ENCODE measurements at regions not wholly inside any gene's neighbourhood (a gene's known extent, or its start where the extent isn't known, plus 50 kb on each side); places are given as distances from the start of the nearest gene placed in this dataset.
"Not testable (repeated sequence)": the region's sequence is repeated elsewhere in the genome, so short reads cannot be mapped to it uniquely, and the experiment has no call there.

- no peak overlapping the region for H3K4me3 ChIP-seq (ENCODE audit: low read depth, low read length)
Observed at GRCh38 chr6:144897441-144897921, 612.3 kb downstream of the UTRN start.

GRCh38 chr6:144898052-144898689 is 613.0 kb downstream of the UTRN start:
- no peak overlapping the region for H3K4me3 ChIP-seq (ENCODE audit: low read depth, low read length)

DNA sequence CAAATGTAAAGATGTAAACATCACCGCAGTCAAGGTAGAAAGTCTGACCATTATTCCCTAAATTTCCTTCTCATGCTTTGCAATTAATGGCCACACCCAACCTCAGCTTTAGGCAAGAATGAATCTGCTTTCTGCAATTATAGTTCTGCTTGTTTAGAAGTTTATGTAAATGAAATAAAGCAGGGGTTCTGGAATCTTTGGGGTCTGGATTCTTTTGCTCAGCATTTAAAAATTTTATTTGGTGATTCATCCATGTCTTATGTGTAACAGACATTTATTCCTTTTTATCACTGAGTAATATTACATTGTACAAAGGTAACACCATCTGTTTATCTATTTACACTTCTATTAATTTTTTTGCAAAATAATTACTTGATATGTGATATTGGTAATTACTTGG is 613.6 kb downstream of the UTRN start:
- no peak overlapping the region for H3K4me3 ChIP-seq (ENCODE audit: low read depth, low read length)

- H3K4me3 ChIP-seq (ENCODE audit: low read depth, low read length) = no peak overlapping the region
Observed at GRCh38 chr6:144899161-144899560, 614.0 kb downstream of the UTRN start.

DNA sequence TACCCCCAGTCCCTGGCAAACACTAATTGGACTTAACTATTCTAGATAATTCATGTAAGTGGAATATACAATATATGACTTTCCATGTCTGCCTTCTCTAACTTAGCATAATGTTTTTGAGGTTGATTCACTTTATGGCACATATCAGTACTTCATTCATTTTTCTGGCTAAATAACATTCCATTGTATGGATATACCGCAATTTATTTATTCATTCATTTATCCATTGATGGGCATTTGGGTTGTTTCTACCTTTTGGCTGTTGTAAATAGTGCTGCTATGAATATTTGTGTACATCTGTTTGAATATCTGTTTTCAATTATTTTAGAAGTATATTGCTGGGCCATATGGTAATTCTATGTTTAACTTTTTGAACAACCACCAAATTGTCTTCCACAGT is 616.3 kb downstream of the UTRN start:
- no peak overlapping the region for H3K4me3 ChIP-seq (ENCODE audit: low read depth, low read length)

GRCh38 chr6:144908004-144908403 is 622.9 kb downstream of the UTRN start:
- no peak overlapping the region for H3K4me3 ChIP-seq (ENCODE audit: low read depth, low read length)

- H3K4me3 ChIP-seq (ENCODE audit: low read depth, low read length) = no peak overlapping the region
Observed at GRCh38 chr6:144909753-144910285, 624.7 kb downstream of the UTRN start.

DNA sequence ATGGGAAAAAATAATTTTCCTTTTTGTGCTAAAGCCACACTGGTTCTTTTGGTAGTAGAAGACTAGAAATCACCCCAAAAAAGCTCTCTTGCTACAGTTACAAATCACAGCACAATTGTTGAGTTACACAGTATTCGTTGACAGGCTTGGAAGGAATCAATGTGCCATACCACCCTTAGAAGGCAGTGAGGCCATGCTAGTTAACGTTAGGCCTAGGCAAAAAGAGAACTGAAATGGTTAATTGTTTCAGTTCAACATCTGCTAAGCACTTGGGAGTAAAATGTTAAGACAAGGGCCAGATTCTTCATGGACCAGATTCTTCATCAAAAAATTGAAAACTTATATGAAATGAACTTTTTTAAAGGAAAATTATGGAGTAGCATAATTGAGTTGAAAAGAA is 626.2 kb downstream of the UTRN start:
- no peak overlapping the region for H3K4me3 ChIP-seq (ENCODE audit: low read depth, low read length)

DNA sequence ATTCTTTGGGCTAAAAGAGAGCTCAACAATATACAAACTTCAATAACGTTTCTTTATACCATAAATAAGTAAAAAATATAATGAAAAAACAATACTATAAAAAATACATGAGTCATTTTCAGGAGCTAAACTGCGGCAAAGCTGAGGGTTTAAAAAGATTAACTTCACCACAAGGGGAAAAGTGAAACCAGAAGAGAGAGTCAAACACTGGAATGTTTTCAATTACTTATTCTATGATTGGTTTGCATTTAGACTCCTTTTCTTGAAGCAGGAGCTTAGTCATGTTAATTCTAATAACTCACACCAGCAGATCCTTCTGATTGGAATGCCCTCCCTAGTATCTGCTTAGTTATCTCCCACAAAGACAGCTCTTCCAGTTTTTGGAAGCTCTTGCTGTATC is 627.3 kb downstream of the UTRN start:
- H3K4me3 ChIP-seq (ENCODE audit: low read depth, low read length) = no peak overlapping the region

- no peak overlapping the region for H3K4me3 ChIP-seq (ENCODE audit: low read depth, low read length)
Observed at GRCh38 chr6:144918073-144918472, 632.9 kb downstream of the UTRN start.

DNA sequence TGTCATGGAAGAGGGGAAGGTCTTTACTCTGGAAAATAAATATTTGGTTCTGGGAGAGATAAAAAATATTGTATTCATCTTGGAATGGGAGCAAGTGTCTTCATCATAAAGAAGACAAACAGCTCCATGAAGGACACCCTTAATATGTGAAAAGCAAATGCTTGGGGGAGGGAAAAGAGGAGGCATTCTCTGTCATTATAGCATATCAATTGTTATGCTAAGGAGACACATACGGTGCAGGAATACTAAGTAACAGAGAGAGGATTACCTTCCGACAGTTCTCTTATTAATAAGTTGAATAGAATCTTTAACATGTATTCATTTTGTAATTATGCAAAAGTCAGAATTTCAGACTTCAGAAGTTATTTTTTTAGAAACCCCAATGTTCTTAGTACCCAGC is 634.4 kb downstream of the UTRN start:
- H3K4me3 ChIP-seq (ENCODE audit: low read depth, low read length) = no peak overlapping the region

GRCh38 chr6:144920391-144920961 is 635.3 kb downstream of the UTRN start:
- H3K4me3 ChIP-seq (ENCODE audit: low read depth, low read length) = no peak overlapping the region

- H3K4me3 ChIP-seq (ENCODE audit: low read depth, low read length) = no peak overlapping the region
Observed at GRCh38 chr6:144921206-144921975, 636.3 kb downstream of the UTRN start.

GRCh38 chr6:144922120-144922722 is 637.1 kb downstream of the UTRN start:
- no peak overlapping the region for H3K4me3 ChIP-seq (ENCODE audit: low read depth, low read length)

GRCh38 chr6:144922771-144923490 is 637.8 kb downstream of the UTRN start:
- H3K4me3 ChIP-seq (ENCODE audit: low read depth, low read length) = not testable (repeated sequence)

DNA sequence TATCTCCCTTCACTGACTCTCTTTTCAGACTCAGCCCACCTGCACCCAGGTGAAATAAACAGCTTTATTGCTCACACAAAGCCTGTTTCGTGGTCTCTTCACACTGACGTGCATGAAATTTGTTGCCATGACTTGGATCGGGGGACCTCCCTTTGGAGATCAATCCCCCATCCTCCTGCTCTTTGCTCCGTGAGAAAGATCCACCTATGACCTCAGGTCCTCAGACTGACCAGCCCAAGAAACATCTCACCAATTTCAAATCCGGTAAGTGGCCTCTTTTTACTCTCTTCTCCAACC is 638.3 kb downstream of the UTRN start:
- not testable (repeated sequence) for H3K4me3 ChIP-seq (ENCODE audit: low read depth, low read length)

DNA sequence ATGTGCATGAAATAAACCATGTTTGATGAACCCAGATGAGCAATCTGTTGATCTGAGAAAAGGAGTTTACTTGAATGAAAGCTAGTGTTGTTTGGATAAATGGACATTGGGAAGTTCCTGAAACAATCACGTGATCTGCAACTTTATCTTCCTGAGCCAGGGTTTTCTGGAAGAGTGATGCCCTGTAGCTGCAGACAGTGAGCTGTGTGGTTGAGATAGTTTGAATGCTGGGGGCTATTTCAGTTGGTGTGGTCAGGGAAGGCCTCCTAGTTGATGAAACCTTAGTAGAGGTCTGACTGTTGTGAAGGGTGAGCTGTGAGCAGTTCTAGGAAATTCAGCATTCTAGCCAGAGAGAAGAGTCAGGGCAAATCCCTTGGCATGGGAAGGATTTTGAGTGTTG is 643.7 kb downstream of the UTRN start:
- no peak overlapping the region for H3K4me3 ChIP-seq (ENCODE audit: low read depth, low read length)

GRCh38 chr6:144929262-144929661 is 644.1 kb downstream of the UTRN start:
- no peak overlapping the region for H3K4me3 ChIP-seq (ENCODE audit: low read depth, low read length)

DNA sequence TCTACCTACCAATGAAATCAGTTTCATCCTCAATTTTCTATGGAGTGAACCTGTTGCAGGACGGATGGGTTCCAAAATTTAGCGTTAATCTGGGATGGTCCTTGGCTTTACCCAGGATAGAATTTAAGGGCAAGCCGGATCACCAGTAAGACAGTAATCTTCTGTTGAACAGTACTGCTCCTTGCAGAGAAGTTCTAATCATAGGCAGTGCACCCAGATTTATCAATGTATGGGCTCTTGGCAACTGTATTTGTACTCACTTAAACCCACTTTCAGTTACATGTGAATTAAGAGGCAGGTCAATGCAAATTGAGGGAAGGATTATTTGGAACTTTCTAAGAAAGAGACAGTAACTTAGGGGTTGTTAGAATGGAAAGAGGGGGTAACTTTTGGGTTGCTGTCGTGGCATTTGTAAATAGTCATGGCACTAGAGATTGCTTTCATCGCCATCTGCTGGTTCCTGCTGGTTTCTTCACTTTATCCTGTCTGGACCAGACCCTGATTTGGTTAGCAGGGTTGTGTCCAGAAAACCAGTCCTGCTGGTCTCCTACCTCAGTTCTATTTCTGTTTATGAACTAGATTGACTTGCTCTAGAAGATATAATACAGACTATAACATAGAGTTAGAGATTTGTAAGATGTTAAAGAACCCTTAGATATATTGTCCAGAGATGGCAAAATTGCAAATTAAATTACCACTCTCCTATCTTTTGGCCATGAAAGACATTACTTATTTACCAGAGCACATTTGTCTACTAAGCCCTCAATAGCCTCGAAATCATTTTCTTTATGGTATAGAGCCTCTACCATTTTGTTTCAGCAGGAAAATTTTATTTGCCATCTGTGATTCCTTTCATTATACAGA is 646.3 kb downstream of the UTRN start:
- no peak overlapping the region for H3K4me3 ChIP-seq (ENCODE audit: low read depth, low read length)

DNA sequence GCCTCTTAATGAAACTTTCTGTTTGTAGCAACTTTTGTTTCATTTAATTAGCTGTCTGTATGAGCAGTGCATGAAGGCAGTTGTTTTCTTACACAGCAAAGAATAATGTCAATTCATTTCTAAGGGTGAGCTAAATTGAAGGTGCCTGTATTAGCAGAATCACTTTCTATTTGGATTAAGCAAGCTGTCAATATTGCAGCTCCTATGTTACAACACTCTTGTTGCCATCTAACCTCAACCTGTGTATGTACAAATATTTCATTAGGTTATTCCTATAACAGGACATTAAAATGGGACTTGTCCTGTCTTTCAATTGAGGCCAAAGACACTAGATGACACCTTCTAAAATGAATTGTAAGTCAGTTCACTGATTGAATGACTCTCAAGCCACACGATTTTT is 647.5 kb downstream of the UTRN start:
- no peak overlapping the region for H3K4me3 ChIP-seq (ENCODE audit: low read depth, low read length)
